HL-60 (cell line): ENCODE measurements at regions not wholly inside any gene's neighbourhood (a gene's known extent, or its start where the extent isn't known, plus 50 kb on each side); places are given as distances from the start of the nearest gene placed in this dataset.

Experiments used
- DNase-seq, 2 experiments: peaks; one replicate each; pipeline ENCODE4 v3.0.0-alpha.2; 2010 to 2020; ENCODE audit warnings: low read depth in 1 of 2, low spot score in 1 of 2
- H3K27ac ChIP-seq: fragments of 250-450 bp; sonication (Bioruptor Pico); replicated peaks from 2 replicates; pipeline ENCODE4 v1.5.1; 2020; ENCODE audit warnings: mild to moderate bottlenecking, moderate library complexity
- H3K27me3 ChIP-seq: fragments of 250-450 bp; sonication (Bioruptor Pico); 2 replicates; pipeline ENCODE4 v1.5.1; 2021; ENCODE audit warnings: mild to moderate bottlenecking, moderate library complexity; ENCODE audit not compliant: insufficient read depth, poor library complexity, severe bottlenecking
- H3K4me3 ChIP-seq: replicated peaks from 2 replicates; pipeline ENCODE4 v1.5.1; 2011; ENCODE audit warnings: mild to moderate bottlenecking, control low read depth, low read length; ENCODE audit not compliant: insufficient read depth
- GABPA ChIP-seq: IDR thresholded peaks from 2 replicates; pipeline ENCODE4 v1.6.1; 2012; ENCODE audit warnings: low read depth
- POLR2AphosphoS5 ChIP-seq: IDR thresholded peaks from 2 replicates; pipeline ENCODE4 v1.6.1; 2012; ENCODE audit warnings: low read depth
- SPI1 ChIP-seq: IDR thresholded peaks from 2 replicates; pipeline ENCODE4 v1.6.1; 2012; ENCODE audit warnings: low read depth, mild to moderate bottlenecking, borderline replicate concordance
- TF ChIP-seq, protein P1 (sequence below): IDR thresholded peaks from 2 replicates; pipeline ENCODE4 v1.6.1; 2012; ENCODE audit warnings: low read depth; ENCODE audit not compliant: insufficient replicate concordance
- TF ChIP-seq, protein P2 (sequence below): IDR thresholded peaks from one replicate; pipeline ENCODE4 v1.5.1; 2011; ENCODE audit warnings: low read length, control low read depth, inconsistent platforms; ENCODE audit not compliant: insufficient read depth

DNA sequence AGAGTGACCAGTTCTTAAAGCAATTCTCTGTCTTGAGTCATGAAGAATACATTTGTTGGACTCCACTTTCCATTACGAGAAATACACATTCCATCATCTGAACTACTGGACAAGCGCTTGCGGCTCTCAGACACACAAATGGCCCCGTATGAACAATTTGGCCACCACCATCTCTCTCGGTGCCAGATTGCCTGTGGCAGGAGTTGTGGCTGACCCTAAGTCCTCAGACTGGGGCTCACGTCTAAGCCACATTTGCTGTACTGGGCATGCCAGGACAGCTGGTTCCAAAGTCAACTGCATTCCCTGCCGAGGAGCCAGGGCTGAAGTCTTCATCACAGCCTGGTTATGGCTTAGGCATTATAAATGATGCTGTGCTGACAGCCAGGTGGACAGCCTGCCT is 227.5 kb downstream of the MIAT start:
- Histone ChIP-seq H3K27me3 (no peaks in the 10 kb centered on the region), H3K27ac (no peak overlapping the region), H3K4me3 (no peak overlapping the region)
- TF ChIP-seq POLR2AphosphoS5, result no peak
- TF ChIP-seq, protein P1, sequence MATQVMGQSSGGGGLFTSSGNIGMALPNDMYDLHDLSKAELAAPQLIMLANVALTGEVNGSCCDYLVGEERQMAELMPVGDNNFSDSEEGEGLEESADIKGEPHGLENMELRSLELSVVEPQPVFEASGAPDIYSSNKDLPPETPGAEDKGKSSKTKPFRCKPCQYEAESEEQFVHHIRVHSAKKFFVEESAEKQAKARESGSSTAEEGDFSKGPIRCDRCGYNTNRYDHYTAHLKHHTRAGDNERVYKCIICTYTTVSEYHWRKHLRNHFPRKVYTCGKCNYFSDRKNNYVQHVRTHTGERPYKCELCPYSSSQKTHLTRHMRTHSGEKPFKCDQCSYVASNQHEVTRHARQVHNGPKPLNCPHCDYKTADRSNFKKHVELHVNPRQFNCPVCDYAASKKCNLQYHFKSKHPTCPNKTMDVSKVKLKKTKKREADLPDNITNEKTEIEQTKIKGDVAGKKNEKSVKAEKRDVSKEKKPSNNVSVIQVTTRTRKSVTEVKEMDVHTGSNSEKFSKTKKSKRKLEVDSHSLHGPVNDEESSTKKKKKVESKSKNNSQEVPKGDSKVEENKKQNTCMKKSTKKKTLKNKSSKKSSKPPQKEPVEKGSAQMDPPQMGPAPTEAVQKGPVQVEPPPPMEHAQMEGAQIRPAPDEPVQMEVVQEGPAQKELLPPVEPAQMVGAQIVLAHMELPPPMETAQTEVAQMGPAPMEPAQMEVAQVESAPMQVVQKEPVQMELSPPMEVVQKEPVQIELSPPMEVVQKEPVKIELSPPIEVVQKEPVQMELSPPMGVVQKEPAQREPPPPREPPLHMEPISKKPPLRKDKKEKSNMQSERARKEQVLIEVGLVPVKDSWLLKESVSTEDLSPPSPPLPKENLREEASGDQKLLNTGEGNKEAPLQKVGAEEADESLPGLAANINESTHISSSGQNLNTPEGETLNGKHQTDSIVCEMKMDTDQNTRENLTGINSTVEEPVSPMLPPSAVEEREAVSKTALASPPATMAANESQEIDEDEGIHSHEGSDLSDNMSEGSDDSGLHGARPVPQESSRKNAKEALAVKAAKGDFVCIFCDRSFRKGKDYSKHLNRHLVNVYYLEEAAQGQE, result no peak
- no peak for TF ChIP-seq SPI1
- TF ChIP-seq, protein P2, sequence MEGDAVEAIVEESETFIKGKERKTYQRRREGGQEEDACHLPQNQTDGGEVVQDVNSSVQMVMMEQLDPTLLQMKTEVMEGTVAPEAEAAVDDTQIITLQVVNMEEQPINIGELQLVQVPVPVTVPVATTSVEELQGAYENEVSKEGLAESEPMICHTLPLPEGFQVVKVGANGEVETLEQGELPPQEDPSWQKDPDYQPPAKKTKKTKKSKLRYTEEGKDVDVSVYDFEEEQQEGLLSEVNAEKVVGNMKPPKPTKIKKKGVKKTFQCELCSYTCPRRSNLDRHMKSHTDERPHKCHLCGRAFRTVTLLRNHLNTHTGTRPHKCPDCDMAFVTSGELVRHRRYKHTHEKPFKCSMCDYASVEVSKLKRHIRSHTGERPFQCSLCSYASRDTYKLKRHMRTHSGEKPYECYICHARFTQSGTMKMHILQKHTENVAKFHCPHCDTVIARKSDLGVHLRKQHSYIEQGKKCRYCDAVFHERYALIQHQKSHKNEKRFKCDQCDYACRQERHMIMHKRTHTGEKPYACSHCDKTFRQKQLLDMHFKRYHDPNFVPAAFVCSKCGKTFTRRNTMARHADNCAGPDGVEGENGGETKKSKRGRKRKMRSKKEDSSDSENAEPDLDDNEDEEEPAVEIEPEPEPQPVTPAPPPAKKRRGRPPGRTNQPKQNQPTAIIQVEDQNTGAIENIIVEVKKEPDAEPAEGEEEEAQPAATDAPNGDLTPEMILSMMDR, result no peak
- no peak for TF ChIP-seq GABPA
- DNase-seq, result no peak

DNA sequence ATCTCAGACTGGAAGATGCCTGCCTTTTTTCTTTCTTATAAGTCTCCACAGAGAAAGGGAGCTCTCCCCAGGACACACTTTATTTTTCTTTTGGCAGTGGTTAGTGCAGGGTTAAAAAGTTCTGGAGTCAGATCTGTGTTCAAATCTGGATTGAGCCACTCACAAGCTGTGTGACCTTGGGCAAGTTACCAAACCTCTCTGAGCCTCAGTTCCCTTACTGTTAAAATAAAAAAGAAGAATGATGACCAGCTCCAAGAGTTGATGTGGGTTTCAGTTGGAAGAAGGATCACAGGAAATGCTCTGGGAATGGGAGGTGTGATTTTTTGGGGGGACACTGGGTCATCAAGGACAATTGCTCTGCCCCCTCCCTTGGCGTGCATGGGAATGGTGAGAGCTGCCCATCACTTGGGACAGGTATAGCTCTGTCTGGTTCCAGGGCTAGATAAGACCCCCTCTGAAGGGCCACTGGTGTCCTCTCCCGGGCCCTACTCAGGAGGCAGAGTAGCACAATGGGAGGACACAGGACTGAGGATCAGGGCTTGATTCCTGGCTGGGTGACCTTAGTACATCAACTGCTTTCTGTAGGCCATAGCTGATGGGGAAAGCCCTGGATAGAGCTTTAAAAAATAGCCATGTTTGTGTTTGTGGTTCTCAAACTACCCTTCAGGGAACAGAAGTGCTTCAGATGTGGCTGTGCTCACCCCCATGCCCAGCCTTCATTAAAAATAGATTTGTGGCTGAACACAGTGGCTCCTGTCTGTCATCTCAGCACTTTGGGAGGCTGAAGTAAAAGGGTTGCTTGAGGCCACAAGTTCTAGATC is 228.3 kb downstream of the MIAT start:
- Histone ChIP-seq H3K27me3 (no peaks in the 10 kb centered on the region), H3K27ac (no peak overlapping the region), H3K4me3 (no peak overlapping the region)
- DNase-seq, result no peak
- TF ChIP-seq GABPA, result no peak

DNA sequence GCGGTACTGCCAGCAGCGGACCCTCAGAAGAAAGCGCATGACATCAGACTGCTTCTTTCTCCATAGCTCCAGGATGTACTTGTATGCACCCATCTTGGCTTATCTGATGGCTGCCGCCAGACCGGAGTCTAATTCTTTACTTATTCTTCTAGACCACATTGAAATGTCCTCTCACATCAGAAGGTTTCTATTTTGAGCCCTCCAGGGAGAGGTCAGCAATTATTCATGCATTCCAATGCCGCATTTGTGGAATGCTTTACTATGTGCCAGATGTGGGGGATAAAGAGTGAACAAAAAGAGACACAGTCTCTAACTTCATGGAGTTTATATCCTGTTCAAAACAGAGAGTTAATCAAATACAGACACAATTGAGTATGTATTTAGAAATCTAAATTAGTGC is 230.1 kb downstream of the MIAT start:
- no peak for TF ChIP-seq POLR2AphosphoS5
- TF ChIP-seq SPI1, result no peak
- TF ChIP-seq, protein P2, result no peak
- TF ChIP-seq GABPA, result no peak
- TF ChIP-seq, protein P1, result no peak

DNA sequence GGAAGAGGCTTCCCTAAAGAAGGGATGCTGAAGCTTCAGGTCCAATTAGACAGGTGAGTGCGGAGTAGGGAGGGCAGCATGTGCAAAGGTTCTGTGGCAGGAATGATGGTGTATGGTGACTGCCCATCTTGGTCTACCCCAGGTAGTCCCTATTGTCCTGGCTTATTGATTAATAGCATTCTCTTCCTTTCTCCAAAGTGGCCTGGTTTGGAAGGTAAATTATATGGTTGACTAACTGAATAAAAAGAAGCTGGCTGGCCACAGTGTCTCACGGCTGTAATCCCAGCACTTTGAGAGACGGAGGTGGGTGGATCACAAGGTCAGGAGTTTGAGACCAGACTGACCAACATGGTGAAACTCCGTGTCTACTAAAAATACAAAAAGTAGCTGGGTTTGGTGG is 230.5 kb downstream of the MIAT start:
- Histone ChIP-seq H3K4me3 (no peak overlapping the region), H3K27me3 (no peaks in the 10 kb centered on the region), H3K27ac (no peak overlapping the region)
- TF ChIP-seq, protein P1, result no peak
- TF ChIP-seq GABPA, result no peak
- TF ChIP-seq SPI1, result no peak
- TF ChIP-seq, protein P2, result no peak
- no peak for TF ChIP-seq POLR2AphosphoS5
- no peak for DNase-seq

More for the DNA sequence above, 230.1 kb downstream of the MIAT start:
- Histone ChIP-seq H3K4me3 (no peak overlapping the region), H3K27ac (no peak overlapping the region), H3K27me3 (no peaks in the 10 kb centered on the region)
- no peak for DNase-seq
